ENCODE measurements at regions not wholly inside any gene's neighbourhood (a gene's known extent, or its start where the extent isn't known, plus 50 kb on each side); places are given as distances from the start of the nearest gene placed in this dataset.

DNA sequence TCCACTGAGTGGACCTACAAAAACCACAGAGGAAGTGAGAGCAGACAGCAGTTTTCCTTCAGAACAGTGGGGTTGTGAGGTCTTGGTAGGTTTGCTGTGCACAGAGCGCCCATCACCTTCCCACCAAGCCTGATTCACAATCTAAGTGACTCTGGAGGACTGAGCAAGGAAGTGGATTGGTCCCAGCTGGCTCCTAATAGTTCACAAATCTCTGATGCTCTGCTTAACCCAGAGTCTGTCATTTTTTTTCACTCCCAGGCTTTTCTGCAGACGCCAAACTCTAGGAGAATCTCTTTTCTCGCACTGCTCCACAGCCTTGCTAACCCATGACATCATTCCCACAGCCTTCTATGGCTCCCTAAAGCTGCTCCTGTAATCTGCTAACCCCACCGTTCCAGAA is 280.4 kb downstream of the C1D start:
- TF ChIP-seq, protein P1, sequence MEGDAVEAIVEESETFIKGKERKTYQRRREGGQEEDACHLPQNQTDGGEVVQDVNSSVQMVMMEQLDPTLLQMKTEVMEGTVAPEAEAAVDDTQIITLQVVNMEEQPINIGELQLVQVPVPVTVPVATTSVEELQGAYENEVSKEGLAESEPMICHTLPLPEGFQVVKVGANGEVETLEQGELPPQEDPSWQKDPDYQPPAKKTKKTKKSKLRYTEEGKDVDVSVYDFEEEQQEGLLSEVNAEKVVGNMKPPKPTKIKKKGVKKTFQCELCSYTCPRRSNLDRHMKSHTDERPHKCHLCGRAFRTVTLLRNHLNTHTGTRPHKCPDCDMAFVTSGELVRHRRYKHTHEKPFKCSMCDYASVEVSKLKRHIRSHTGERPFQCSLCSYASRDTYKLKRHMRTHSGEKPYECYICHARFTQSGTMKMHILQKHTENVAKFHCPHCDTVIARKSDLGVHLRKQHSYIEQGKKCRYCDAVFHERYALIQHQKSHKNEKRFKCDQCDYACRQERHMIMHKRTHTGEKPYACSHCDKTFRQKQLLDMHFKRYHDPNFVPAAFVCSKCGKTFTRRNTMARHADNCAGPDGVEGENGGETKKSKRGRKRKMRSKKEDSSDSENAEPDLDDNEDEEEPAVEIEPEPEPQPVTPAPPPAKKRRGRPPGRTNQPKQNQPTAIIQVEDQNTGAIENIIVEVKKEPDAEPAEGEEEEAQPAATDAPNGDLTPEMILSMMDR (IDR thresholded peaks at IDR 0.05): no peak
- no peak for TF ChIP-seq EP300 (IDR thresholded peaks at IDR 0.05; ENCODE audit: low read depth)

Data from transverse colon (tissue), 3 donors.